Amygdala (tissue), 56 donors: ENCODE measurements at regions not wholly inside any gene's neighbourhood (a gene's known extent, or its start where the extent isn't known, plus 50 kb on each side); places are given as distances from the start of the nearest gene placed in this dataset.

Experiments
- DNase-seq, 56 donors: peaks; one replicate each; lab custom pipeline; 2025; lab: John Stamatoyannopoulos, UW

- DNase-seq: no peak
These were observed 156.2 kb upstream of the CPNE8 start for GRCh38 chr12:39061576-39061975.

- DNase-seq: no peak
These were observed 143.0 kb upstream of the CPNE8 start for GRCh38 chr12:39048395-39048794.

GRCh38 chr12:39047539-39048262 lies 142.3 kb upstream of the CPNE8 start:
- no peak for DNase-seq

- no peak for DNase-seq
These were observed 139.4 kb upstream of the CPNE8 start for GRCh38 chr12:39044754-39045153.

- no peak for DNase-seq
These were observed 138.0 kb upstream of the CPNE8 start for GRCh38 chr12:39043424-39043822.

- no peak for DNase-seq
These were observed 134.9 kb upstream of the CPNE8 start for GRCh38 chr12:39040275-39040674.

- DNase-seq: no peak
These were observed 131.7 kb upstream of the CPNE8 start for GRCh38 chr12:39037115-39037514.

- DNase-seq: no peak
These were observed 130.7 kb upstream of the CPNE8 start for GRCh38 chr12:39036105-39036504.

- DNase-seq: no peak
These were observed 128.4 kb upstream of the CPNE8 start for GRCh38 chr12:39033782-39034181.

- DNase-seq: no peak
These were observed 127.1 kb upstream of the CPNE8 start for GRCh38 chr12:39032448-39032847.

- no peak for DNase-seq
These were observed 126.6 kb upstream of the CPNE8 start for GRCh38 chr12:39032034-39032433.

GRCh38 chr12:39028382-39028781 lies 123.0 kb upstream of the CPNE8 start:
- no peak for DNase-seq

- DNase-seq: no peak
These were observed 107.5 kb upstream of the CPNE8 start for GRCh38 chr12:39012870-39013269.

- DNase-seq: no peak
These were observed 105.8 kb upstream of the CPNE8 start for GRCh38 chr12:39011166-39011565.

- no peak for DNase-seq
These were observed 105.0 kb upstream of the CPNE8 start for GRCh38 chr12:39010406-39010805.

GRCh38 chr12:39007619-39008018 lies 102.2 kb upstream of the CPNE8 start:
- no peak for DNase-seq

GRCh38 chr12:39006286-39006685 lies 100.9 kb upstream of the CPNE8 start:
- no peak for DNase-seq

- DNase-seq: no peak
These were observed 100.3 kb upstream of the CPNE8 start for GRCh38 chr12:39005671-39006070.

- no peak for DNase-seq
These were observed 98.3 kb upstream of the CPNE8 start for GRCh38 chr12:39003541-39004155.

- no peak for DNase-seq
These were observed 95.0 kb upstream of the CPNE8 start for GRCh38 chr12:39000370-39000769.

GRCh38 chr12:38998887-38999482 lies 93.6 kb upstream of the CPNE8 start:
- DNase-seq: no peak

GRCh38 chr12:38995249-38995648 lies 89.9 kb upstream of the CPNE8 start:
- no peak for DNase-seq
